ENCODE measurements at regions not wholly inside any gene's neighbourhood (a gene's known extent, or its start where the extent isn't known, plus 50 kb on each side); places are given as distances from the start of the nearest gene placed in this dataset.

DNA sequence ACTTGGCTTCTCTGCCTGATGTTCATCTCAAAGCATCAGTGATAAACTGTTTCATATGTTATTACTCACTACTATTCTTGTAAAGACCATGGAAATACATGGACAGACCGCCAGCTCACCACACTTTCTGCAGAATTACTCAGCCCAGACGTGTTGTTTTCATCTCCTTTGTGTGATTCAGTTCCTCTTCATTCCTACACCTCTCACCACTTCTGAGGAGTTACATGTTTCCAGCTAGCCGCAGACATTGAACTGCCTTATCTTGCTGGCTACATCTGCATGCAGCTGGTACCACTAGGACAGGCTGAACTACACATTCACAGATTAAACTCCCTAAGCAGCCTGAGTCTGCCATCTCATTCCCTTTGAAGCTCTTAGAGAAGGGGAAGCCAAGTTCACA is 443.2 kb upstream of the FGF16 start:
- no peak for TF ChIP-seq POLR2AphosphoS5 (IDR thresholded peaks at IDR 0.05; ENCODE audit: low read depth, low read length)
- no peak for TF ChIP-seq POLR2A (IDR thresholded peaks at IDR 0.05; ENCODE audit: low read depth, low read length)
- no peak for TF ChIP-seq TAF1 (IDR thresholded peaks at IDR 0.05; ENCODE audit: borderline replicate concordance, low read depth, low read length)
